Immature natural killer cell (primary cell): ENCODE measurements at regions not wholly inside any gene's neighbourhood (a gene's known extent, or its start where the extent isn't known, plus 50 kb on each side); places are given as distances from the start of the nearest gene placed in this dataset.

ENCODE experiments used
- DNase-seq, 3 donors: peaks; one replicate each; pipeline ENCODE4 v3.0.0; 2022; ENCODE audit warnings: mixed read lengths in 1 of 3
- H3K27ac Mint-ChIP-seq, 6 donors: one replicate each; pipeline ENCODE4 v1.8.0; 2020; ENCODE audit warnings: mixed read lengths in 6 of 6, mild to moderate bottlenecking in 5 of 6, inconsistent platforms in 4 of 6, moderate library complexity in 3 of 6
- H3K27me3 Mint-ChIP-seq, 3 donors: one replicate each; pipeline ENCODE4 v1.8.0; 2020 to 2021; ENCODE audit warnings: low read depth in 3 of 3, mild to moderate bottlenecking in 3 of 3, mixed read lengths in 3 of 3, moderate library complexity in 3 of 3, inconsistent platforms in 1 of 3
- H3K36me3 Mint-ChIP-seq, 3 donors: one replicate each; pipeline ENCODE4 v1.8.0; 2020; ENCODE audit warnings: mixed read lengths in 3 of 3, inconsistent platforms in 2 of 3, mild to moderate bottlenecking in 2 of 3
- H3K4me1 Mint-ChIP-seq, 2 donors: one replicate each; pipeline ENCODE4 v1.8.0; 2020; ENCODE audit warnings: inconsistent platforms in 2 of 2, mild to moderate bottlenecking in 2 of 2, mixed read lengths in 2 of 2, moderate library complexity in 1 of 2
- H3K4me3 Mint-ChIP-seq, 5 donors: one replicate each; pipeline ENCODE4 v1.8.0; 2020; ENCODE audit warnings: mild to moderate bottlenecking in 5 of 5, mixed read lengths in 5 of 5, inconsistent platforms in 3 of 5, moderate library complexity in 3 of 5
- H3K9me3 Mint-ChIP-seq, 6 donors: one replicate each; pipeline ENCODE4 v1.8.0; 2020; ENCODE audit warnings: mild to moderate bottlenecking in 6 of 6, mixed read lengths in 6 of 6, inconsistent platforms in 4 of 6, moderate library complexity in 3 of 6

DNA sequence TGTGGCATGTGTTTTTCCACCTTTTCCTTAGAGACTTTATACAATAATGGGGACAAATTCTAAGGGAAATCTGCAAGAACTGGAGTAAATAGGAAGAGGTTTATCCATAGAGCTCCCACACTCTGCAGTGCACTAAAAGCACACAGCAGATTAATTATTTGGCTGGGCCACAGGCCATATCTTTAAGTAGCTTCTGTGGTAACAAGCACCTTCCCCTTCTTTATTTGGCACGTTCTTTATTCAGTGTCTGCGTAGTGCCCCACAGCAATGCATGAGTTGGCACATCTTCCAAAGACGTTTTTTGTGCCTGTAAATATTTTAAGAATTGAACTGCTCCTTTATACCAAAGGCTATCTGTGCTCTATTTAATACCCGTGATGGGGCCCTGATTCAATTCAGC, 104.9 kb upstream of the MBL2 start:
- no peaks in the 10 kb centered on the region for H3K36me3 Mint-ChIP-seq
- peaks cover 3 to 27% (median 6%) of the 10 kb centered on the region in 6 donors for H3K9me3 Mint-ChIP-seq
- H3K4me1 Mint-ChIP-seq = no peaks in the 10 kb centered on the region
- DNase-seq = no peak
- H3K4me3 Mint-ChIP-seq = no peak overlapping the region
- H3K27ac Mint-ChIP-seq = no peak overlapping the region
- peaks cover 0 to 2% (median 0%) of the 10 kb centered on the region in 3 donors for H3K27me3 Mint-ChIP-seq

DNA sequence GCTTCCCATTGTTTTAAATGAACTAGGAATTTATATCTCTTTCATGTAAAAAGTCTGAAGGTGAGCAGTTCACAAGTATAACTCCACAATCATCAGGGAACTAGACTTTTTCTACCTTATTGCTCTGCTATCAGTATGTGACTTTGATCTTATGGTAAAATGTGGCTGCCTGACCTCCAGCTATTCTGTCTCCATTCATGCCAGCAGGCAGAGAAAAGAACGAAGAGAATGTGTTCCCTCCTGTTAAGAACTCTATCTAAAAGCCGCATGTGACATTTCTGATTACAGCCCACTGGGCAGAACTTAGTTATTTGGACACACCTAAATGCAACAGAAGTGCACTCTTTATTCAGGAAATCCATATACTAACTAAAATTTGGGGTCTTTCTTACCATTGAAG, 102.8 kb upstream of the MBL2 start:
- H3K9me3 Mint-ChIP-seq = peaks cover 3 to 25% (median 12%) of the 10 kb centered on the region in 6 donors
- no peak overlapping the region for H3K4me3 Mint-ChIP-seq
- no peaks in the 10 kb centered on the region for H3K4me1 Mint-ChIP-seq
- H3K27ac Mint-ChIP-seq = no peak overlapping the region
- H3K27me3 Mint-ChIP-seq = peaks cover 0 to 2% (median 0%) of the 10 kb centered on the region in 3 donors
- DNase-seq = no peak
- no peaks in the 10 kb centered on the region for H3K36me3 Mint-ChIP-seq

DNA sequence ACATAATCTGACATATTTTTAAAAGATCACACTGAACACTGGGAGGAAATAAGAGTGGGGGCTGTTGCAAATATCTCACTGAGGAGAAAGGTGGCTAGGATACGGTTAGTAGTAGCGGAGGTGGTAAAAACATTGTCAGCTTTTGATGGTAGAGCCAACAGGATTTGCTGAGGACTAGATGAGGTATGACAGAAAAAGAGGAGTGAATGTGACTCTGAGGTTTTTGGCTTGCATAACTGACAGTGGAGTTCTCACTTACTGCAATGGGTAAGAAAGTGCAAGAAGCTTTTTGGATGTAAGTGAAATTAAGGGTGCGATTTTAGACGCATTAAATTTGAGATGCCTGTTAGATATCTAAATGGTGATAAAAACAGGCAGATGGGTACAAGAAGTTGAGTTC, 102.0 kb upstream of the MBL2 start:
- Mint-ChIP-seq H3K4me1 (no peaks in the 10 kb centered on the region), H3K36me3 (no peaks in the 10 kb centered on the region), H3K27me3 (peaks cover 0 to 2% (median 0%) of the 10 kb centered on the region in 3 donors), H3K9me3 (peaks cover 3 to 26% (median 11%) of the 10 kb centered on the region in 6 donors), H3K4me3 (no peak overlapping the region), H3K27ac (no peak overlapping the region)
- DNase-seq = no peak

DNA sequence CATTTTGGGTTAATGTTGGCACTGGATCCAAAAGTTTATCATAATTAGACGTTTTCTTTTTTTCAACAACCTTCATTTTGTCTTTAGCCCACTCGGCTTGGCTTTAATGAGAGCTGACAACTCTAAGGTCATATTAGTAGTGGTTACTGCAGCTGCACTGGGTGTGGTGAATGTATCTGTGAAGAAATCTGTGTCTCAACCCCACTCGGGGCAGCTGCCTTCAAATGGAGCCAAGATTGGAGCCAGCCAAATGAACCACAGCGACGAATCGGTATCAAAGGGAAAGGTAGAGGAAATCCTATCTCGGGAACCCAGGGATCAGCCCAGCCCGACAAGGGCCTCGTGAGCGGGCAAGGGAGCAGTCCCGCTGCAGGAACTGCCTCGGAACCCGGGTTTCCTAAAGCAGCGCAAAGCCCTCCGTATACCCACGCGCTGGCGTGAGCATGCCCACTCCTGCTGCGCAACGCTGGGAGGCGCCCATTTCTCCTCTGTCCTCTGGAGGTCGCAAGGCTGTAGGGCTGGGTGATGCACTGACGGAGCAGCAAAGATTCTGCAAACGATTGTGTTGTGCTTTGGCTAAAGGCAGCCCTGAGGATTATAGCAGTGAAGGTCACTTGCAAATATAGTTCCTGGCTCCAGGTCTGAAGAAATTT, 98.7 kb upstream of the MBL2 start:
- Mint-ChIP-seq H3K4me1 (no peaks in the 10 kb centered on the region), H3K9me3 (peaks cover 4 to 45% (median 18%) of the 10 kb centered on the region in 6 donors), H3K36me3 (no peaks in the 10 kb centered on the region), H3K27ac (no peak overlapping the region), H3K4me3 (no peak overlapping the region), H3K27me3 (peaks cover 0 to 3% (median 2%) of the 10 kb centered on the region in 3 donors)
- DNase-seq = no peak

DNA sequence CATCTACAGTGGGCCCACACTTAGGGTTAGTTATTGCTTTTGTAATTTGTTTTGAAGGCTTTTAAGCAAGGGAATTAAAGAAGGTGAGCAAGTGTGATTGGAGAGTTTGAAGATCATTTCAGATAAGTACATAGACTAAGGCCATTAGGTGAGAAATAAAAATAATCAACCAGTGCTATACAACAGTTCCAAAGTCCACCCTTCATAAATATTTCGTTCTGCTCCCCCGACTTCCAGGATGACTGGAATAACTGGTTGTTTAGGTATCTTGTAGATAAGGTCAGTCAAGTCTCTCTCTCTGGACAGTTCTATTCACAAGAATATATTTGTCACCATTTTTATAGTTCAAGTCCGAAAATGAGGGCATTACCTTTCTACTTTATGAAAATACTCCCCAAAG, 98.0 kb upstream of the MBL2 start:
- H3K27ac Mint-ChIP-seq = no peak overlapping the region
- peaks cover 0 to 3% (median 1%) of the 10 kb centered on the region in 3 donors for H3K27me3 Mint-ChIP-seq
- H3K36me3 Mint-ChIP-seq = no peaks in the 10 kb centered on the region
- DNase-seq = no peak
- no peaks in the 10 kb centered on the region for H3K4me1 Mint-ChIP-seq
- peaks cover 4 to 50% (median 20%) of the 10 kb centered on the region in 6 donors for H3K9me3 Mint-ChIP-seq
- H3K4me3 Mint-ChIP-seq = no peak overlapping the region

DNA sequence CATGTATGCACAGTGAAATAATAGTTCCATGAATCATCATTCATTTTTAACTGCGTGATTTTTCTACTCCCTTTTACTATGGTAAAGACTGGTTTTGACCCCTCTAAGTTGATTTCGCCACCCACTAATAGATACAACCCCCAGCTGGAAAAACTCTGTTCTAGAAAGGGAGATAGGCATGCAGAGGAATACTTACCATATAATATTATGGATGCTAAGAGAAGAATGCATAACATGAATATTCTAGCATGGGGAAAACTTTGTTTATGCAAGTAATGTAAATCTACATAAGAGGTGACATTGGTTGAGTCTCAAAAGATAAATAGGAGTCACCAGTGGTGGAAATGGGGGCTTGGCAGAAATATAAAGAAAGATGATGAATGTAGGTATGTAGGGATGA, 97.3 kb upstream of the MBL2 start:
- H3K4me1 Mint-ChIP-seq = no peaks in the 10 kb centered on the region
- H3K27me3 Mint-ChIP-seq = peaks cover 0 to 3% (median 0%) of the 10 kb centered on the region in 3 donors
- no peaks in the 10 kb centered on the region for H3K36me3 Mint-ChIP-seq
- no peak overlapping the region for H3K4me3 Mint-ChIP-seq
- no peak for DNase-seq
- H3K9me3 Mint-ChIP-seq = peaks cover 4 to 50% (median 20%) of the 10 kb centered on the region in 6 donors
- H3K27ac Mint-ChIP-seq = no peak overlapping the region

DNA sequence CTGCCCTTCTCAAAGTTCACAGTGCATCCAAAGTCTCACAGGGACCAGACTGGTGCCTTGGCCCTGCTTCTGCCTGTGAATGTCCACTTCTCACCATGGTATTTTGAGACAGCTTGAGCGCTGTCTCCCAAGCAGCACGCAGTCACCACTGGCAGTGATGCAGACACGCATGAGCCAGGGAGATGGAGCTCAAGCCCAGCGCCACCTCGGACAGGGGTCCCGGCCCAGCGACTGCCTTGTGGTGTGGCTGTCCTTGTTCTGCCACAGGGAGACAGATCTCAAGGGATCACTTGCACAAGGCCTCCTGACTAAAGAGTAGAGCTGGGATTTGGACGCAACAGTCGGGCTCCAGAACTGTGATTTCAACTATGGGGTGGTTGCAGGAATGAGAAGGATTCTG, 92.6 kb upstream of the MBL2 start:
- Mint-ChIP-seq H3K4me3 (no peak overlapping the region), H3K27me3 (peaks cover 0 to 4% (median 0%) of the 10 kb centered on the region in 3 donors), H3K27ac (no peak overlapping the region), H3K36me3 (no peaks in the 10 kb centered on the region), H3K9me3 (peaks cover 4 to 40% (median 12%) of the 10 kb centered on the region in 6 donors), H3K4me1 (no peaks in the 10 kb centered on the region)
- DNase-seq = no peak

DNA sequence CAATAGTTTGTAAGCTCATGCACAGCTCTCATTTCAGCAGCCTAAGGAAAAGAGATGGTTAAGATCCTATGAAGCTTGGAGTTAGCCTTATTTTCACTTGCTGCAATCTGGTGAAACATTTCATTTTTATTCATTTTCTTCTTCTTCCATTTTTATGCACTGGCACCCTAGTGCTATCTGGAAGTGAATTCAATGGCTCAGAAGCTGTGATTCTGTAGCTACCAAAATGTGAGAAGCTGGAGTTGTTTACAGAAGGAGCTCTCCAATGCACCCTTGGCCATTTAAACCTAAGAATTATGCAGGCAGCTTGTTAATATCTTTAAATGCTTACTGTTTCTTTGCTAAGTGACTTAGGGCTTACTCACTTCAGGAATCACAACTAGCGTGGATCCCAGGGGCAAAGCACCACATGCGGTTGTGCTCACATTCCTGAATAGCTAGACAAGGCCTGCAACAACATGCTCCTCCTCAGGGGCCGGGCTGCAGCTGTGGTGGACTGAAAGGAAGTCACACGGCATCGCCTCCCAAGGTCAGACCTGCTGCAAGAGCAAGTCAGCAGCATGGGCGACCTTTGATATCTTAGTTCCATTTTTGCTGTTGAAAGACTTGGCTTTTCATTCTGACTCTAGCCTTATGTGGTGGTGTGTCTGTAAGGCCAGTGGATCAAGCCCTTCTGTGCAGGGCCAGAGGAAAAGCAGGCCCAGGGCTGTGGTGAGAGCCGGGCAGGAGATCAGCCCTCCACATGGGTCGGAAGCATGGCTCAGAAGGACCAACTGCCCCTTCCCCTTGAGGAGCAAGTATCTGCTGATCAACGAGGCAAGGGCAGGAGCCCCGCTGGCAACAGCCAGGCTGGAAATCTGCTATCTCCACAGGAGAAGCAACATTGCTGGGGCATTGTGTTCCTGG, 91.9 kb upstream of the MBL2 start:
- Mint-ChIP-seq H3K4me3 (no peak overlapping the region), H3K27ac (no peak overlapping the region), H3K27me3 (peaks cover 0 to 4% (median 0%) of the 10 kb centered on the region in 3 donors), H3K4me1 (no peaks in the 10 kb centered on the region), H3K9me3 (peaks cover 0 to 33% (median 10%) of the 10 kb centered on the region in 6 donors), H3K36me3 (no peaks in the 10 kb centered on the region)
- no peak for DNase-seq

DNA sequence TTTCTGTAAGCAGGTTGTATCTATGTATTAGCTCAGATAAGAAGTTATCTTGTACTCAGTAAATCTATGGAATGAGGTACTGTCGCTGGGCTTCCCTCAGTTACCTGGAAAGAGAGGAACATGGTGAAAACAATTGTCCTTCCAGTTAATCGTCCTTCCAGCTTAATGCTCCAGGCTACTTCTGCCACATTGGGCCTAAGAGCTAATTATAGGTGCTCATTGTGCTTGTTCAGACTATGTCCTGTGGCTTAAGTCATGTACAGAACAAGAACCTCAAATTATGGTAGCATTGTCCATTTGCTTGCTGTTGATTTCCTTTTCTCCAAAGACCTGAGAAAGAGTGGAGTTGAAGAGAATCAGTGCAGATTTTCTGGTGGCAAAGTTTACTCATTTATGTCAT, 86.1 kb upstream of the MBL2 start:
- Mint-ChIP-seq H3K4me1 (no peaks in the 10 kb centered on the region), H3K27me3 (peaks cover 0 to 1% (median 0%) of the 10 kb centered on the region in 3 donors), H3K36me3 (no peaks in the 10 kb centered on the region), H3K27ac (no peak overlapping the region), H3K4me3 (no peak overlapping the region), H3K9me3 (peaks cover 0 to 12% (median 2%) of the 10 kb centered on the region in 6 donors)
- no peak for DNase-seq

DNA sequence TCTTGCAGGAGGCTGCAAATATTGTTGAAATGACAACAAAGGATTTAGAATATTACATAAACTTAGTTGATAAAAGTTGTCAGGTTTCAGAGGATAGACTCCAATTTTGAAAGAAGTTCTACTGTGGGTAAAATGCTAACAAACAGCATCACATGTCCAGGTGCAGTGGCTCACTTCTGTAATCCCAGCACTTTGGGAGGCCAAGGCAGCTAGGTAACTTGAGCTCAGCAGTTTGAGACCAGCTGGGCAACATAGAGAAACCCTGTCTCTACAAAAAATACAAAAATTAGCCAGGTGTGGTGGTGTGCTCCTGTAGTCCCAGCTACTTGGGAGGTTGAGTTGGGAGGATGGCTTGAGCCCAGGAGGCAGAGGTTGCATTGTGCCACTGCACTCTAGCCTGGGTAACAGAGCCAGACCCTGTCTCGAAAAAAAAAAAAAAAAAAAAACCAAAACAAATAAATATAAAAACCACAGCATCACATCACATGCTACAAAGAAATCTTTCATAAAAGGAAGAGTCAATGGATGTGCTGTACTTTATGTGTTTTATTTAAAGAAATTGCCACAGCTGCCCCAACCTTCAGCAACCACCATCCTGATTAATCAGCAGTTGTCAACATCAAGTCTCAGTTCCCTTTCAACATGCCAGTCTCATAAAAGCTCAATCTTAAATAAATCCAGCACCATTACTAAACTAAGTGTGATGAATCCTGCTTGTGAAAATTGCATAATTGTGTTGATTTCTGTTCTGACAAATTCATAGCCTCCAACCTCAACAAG, 83.2 kb upstream of the MBL2 start:
- no peak overlapping the region for H3K4me3 Mint-ChIP-seq
- H3K9me3 Mint-ChIP-seq = peaks cover 0 to 11% (median 4%) of the 10 kb centered on the region in 6 donors
- no peaks in the 10 kb centered on the region for H3K27me3 Mint-ChIP-seq
- H3K36me3 Mint-ChIP-seq = no peaks in the 10 kb centered on the region
- H3K4me1 Mint-ChIP-seq = no peaks in the 10 kb centered on the region
- DNase-seq = no peak
- no peak overlapping the region for H3K27ac Mint-ChIP-seq

DNA sequence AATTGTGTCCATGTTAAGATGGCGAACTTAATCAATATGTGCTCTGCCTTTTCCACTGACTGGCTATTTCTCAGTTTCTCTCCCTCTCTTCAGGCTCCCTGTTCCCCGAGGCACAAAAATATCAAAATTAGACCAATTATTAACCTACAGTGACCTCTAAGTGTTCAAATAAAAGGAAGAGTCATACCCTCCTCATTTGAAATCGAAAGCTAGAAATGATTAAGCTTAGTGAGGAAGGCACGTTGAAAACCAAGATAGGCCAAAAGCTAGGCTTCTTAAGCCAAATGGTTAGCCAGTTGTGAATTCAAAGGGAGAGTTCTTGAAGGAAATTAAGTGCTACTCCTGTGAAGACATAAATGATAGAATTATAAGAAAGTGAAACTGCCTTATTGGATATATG, 81.1 kb upstream of the MBL2 start:
- H3K4me3 Mint-ChIP-seq = no peak overlapping the region
- H3K27me3 Mint-ChIP-seq = no peaks in the 10 kb centered on the region
- H3K4me1 Mint-ChIP-seq = no peaks in the 10 kb centered on the region
- no peak overlapping the region for H3K27ac Mint-ChIP-seq
- H3K36me3 Mint-ChIP-seq = no peaks in the 10 kb centered on the region
- no peak for DNase-seq
- H3K9me3 Mint-ChIP-seq = peaks cover 4 to 18% (median 8%) of the 10 kb centered on the region in 6 donors

DNA sequence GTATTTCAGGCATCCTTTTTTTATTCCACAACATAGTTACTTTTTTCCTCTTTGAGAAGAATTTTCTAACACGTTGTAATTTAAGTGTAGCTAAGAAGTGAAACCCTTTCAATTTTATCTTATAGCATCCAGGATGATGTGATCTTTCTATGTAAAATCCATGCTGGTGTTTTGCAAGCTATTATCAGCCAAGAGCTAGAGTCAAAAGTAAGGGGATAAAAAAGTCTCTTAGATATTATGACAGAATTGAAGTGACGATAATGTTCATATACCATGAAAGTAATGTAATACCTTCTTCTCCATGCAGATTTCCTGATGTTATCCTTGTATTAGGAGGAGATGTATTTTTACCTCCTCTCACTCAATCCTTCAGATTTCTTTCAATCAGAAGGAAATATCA, 64.2 kb upstream of the MBL2 start:
- Mint-ChIP-seq H3K36me3 (no peaks in the 10 kb centered on the region), H3K27me3 (no peaks in the 10 kb centered on the region), H3K9me3 (peaks cover 2 to 31% (median 10%) of the 10 kb centered on the region in 6 donors), H3K4me3 (no peak overlapping the region), H3K27ac (no peak overlapping the region), H3K4me1 (no peaks in the 10 kb centered on the region)
- no peak for DNase-seq
